HepG2 (cell line): ENCODE measurements at regions not wholly inside any gene's neighbourhood (a gene's known extent, or its start where the extent isn't known, plus 50 kb on each side); places are given as distances from the start of the nearest gene placed in this dataset.

ENCODE experiments used
- ATAC-seq: fragments of 200-7000 bp; cut with Tn5 transposase; 3 replicates; pipeline ENCODE4 v1.9.1; 2020; ENCODE audit warnings: mild to moderate bottlenecking, moderate library complexity
- BruUV-seq: library from RNA; stranded (reverse); fragments of 400-500 nt; replicated peaks from 2 replicates; lab custom pipeline; 2021; lab: Mats Ljungman, UMichigan
- CTCF ChIA-PET: fragments of 300-600 bp; formaldehyde crosslinking; extraction: SDS; loops from one replicate; lab custom pipeline; 2021; ENCODE audit warnings: low total read pairs, inconsistent platforms, low intra/inter-chr PET ratio; lab: Yijun Ruan, JAX
- POLR2A ChIA-PET: fragments of 350-600 bp; sonication (Branson Sonifier 250); formaldehyde crosslinking; loops from one replicate; lab custom pipeline; 2020; ENCODE audit warnings: antibody characterized with exemption, inconsistent platforms; lab: Yijun Ruan, JAX
- DNase-seq: peaks from one replicate; pipeline ENCODE4 v3.0.0-alpha.2; 2015; ENCODE audit warnings: low spot score
- FAIRE-seq: peaks from 3 replicates; lab custom pipeline; 2011; peaks lifted over from hg19 to GRCh38; lab: Jason Lieb, UNC
- H2AFZ ChIP-seq: one replicate; pipeline ENCODE4 v1.6.1; 2011; ENCODE audit warnings: low read length, inconsistent platforms
- H3K27ac ChIP-seq: fragments of 300-600 bp; 3 replicates; pipeline ENCODE4 v1.8.0; 2011; ENCODE audit warnings: mixed run types, mild to moderate bottlenecking, mixed read lengths, low read length, inconsistent platforms; ENCODE audit not compliant: insufficient read depth; ENCODE audit errors: extremely low read length
- H3K27me3 ChIP-seq, 2 experiments: fragments of 200-600 bp in 1 of 2; 2 replicates in 1 of 2; 3 replicates in 1 of 2; pipeline versions ENCODE4 v1.6.0 to v1.8.0; 2011; ENCODE audit warnings: low read length in 2 of 2, mild to moderate bottlenecking in 2 of 2, moderate library complexity in 2 of 2, inconsistent platforms in 1 of 2; ENCODE audit not compliant: insufficient read depth in 2 of 2, control insufficient read depth in 1 of 2
- H3K36me3 ChIP-seq, 2 experiments: fragments of 200-600 bp in 1 of 2; replicated peaks in 1 of 2; 2 replicates in 1 of 2; 3 replicates in 1 of 2; pipeline versions ENCODE4 v1.5.1 to v1.8.0; 2011; ENCODE audit warnings: low read length in 2 of 2, inconsistent platforms in 1 of 2; ENCODE audit not compliant: insufficient read depth in 2 of 2, control insufficient read depth in 1 of 2
- H3K4me1 ChIP-seq: 2 replicates; pipeline ENCODE4 v1.5.1; 2012; ENCODE audit warnings: low read length, inconsistent platforms; ENCODE audit not compliant: insufficient read depth
- H3K4me2 ChIP-seq: 2 replicates; pipeline ENCODE4 v1.6.0; 2011; ENCODE audit warnings: low read depth, low read length, inconsistent platforms
- H3K4me3 ChIP-seq, 3 experiments: fragments of 200-600 bp in 1 of 3; sonication (generic), shearing (Covaris generic) in 1 of 3; replicated peaks in 1 of 3; 2 replicates each; pipeline ENCODE4 v1.5.1; 2011 to 2016; ENCODE audit warnings: low read length in 3 of 3, inconsistent platforms in 2 of 3, low read depth in 2 of 3, mild to moderate bottlenecking in 2 of 3, control low read depth in 1 of 3, mixed read lengths in 1 of 3; ENCODE audit not compliant: insufficient read depth in 1 of 3
- H3K79me2 ChIP-seq: one replicate; pipeline ENCODE4 v1.6.1; 2011; ENCODE audit warnings: low read length, inconsistent platforms; ENCODE audit not compliant: insufficient read depth
- H3K9ac ChIP-seq: 2 replicates; pipeline ENCODE4 v1.6.0; 2011; ENCODE audit warnings: mild to moderate bottlenecking, low read depth, low read length, inconsistent platforms; ENCODE audit not compliant: insufficient read depth
- H3K9me3 ChIP-seq: 2 replicates; pipeline ENCODE4 v1.5.1; 2012; ENCODE audit warnings: mild to moderate bottlenecking, low read length
- H4K20me1 ChIP-seq: 2 replicates; pipeline ENCODE4 v1.6.0; 2011; ENCODE audit warnings: inconsistent platforms, mild to moderate bottlenecking, low read length, moderate library complexity; ENCODE audit not compliant: insufficient read depth
- ARID3A ChIP-seq: IDR thresholded peaks from 2 replicates; pipeline ENCODE4 v1.6.1; 2012; ENCODE audit warnings: low read depth, low read length, improper control_type of control experiment
- ATM ChIP-seq: fragments of 450-650 bp; IDR thresholded peaks from 2 replicates; pipeline ENCODE4 v1.7.1; 2017; ENCODE audit warnings: mild to moderate bottlenecking, borderline replicate concordance
- CBX2 ChIP-seq, 2 experiments: fragments of 200-600 bp in 1 of 2; sonication (generic); formaldehyde crosslinking in 1 of 2; IDR thresholded peaks; 2 replicates each; pipeline versions ENCODE4 v1.7.0 to v1.8.1; 2018 to 2022; ENCODE audit warnings: low read depth in 2 of 2, low read length in 1 of 2, mild to moderate bottlenecking in 1 of 2, missing genetic modification reagents in 1 of 2
- FOXO1 ChIP-seq: sonication (generic); formaldehyde crosslinking; IDR thresholded peaks from 2 replicates; pipeline ENCODE4 v1.4.0; 2020; ENCODE audit warnings: missing genetic modification reagents
- HDAC1 ChIP-seq: sonication (generic); formaldehyde crosslinking; IDR thresholded peaks from 2 replicates; pipeline ENCODE4 v1.5.1; 2020; ENCODE audit warnings: mild to moderate bottlenecking, missing genetic modification reagents
- MAFG ChIP-seq: sonication (generic); formaldehyde crosslinking; IDR thresholded peaks from 2 replicates; pipeline ENCODE4 v1.5.1; 2020; ENCODE audit warnings: mild to moderate bottlenecking, missing genetic modification reagents
- MTF2 ChIP-seq: sonication (generic); formaldehyde crosslinking; IDR thresholded peaks from 2 replicates; pipeline ENCODE4 v1.5.0; 2020; ENCODE audit warnings: missing genetic modification reagents, borderline replicate concordance
- PAF1 ChIP-seq: IDR thresholded peaks from 2 replicates; pipeline ENCODE4 v1.6.1; 2016; ENCODE audit warnings: missing genetic modification reagents, missing compliant biosample characterization
- RELA ChIP-seq: sonication (generic); formaldehyde crosslinking; IDR thresholded peaks from 2 replicates; pipeline ENCODE4 v1.4.0; 2020; ENCODE audit warnings: missing genetic modification reagents
- SAP130 ChIP-seq: IDR thresholded peaks from 2 replicates; pipeline ENCODE4 v1.6.1; 2016; ENCODE audit warnings: low read depth
- ZBTB20 ChIP-seq: sonication (generic); formaldehyde crosslinking; IDR thresholded peaks from 2 replicates; pipeline ENCODE4 v1.8.1; 2023; ENCODE audit warnings: missing genetic modification reagents, low read depth, mild to moderate bottlenecking, borderline replicate concordance
- ZNF121 ChIP-seq: sonication (generic); formaldehyde crosslinking; IDR thresholded peaks from 2 replicates; pipeline ENCODE4 v1.5.0; 2020; ENCODE audit warnings: mild to moderate bottlenecking, missing genetic modification reagents
- ZNF263 ChIP-seq: sonication (generic); formaldehyde crosslinking; IDR thresholded peaks from 2 replicates; pipeline ENCODE4 v1.4.0; 2020; ENCODE audit warnings: missing genetic modification reagents
- ZNF296 ChIP-seq: sonication (generic); formaldehyde crosslinking; conservative IDR thresholded peaks from 2 replicates; pipeline ENCODE4 v1.5.0; 2020; ENCODE audit warnings: mild to moderate bottlenecking, missing genetic modification reagents
- ZNF7 ChIP-seq: IDR thresholded peaks from 2 replicates; pipeline ENCODE4 v1.6.1; 2016; ENCODE audit warnings: missing biosample characterization, missing genetic modification reagents
- ZSCAN21 ChIP-seq: sonication (generic); formaldehyde crosslinking; IDR thresholded peaks from 2 replicates; pipeline ENCODE4 v1.8.0; 2022; ENCODE audit warnings: mild to moderate bottlenecking, missing genetic modification reagents, moderate library complexity, borderline replicate concordance
- WGBS: methylation state at CpG from one replicate; pipeline ENCODE4 v1.1.6; 2017; ENCODE audit warnings: low lambda C conversion rate; 5-methylcytosine and 5-hydroxymethylcytosine counted together
- in situ Hi-C: cut with HindIII; loops from 2 replicates; pipeline ENCODE4 v1.10.0; 2017; ENCODE audit warnings: low pct_unique_long_range_greater_than_20kb; ENCODE audit not compliant: extremely low pct_ligation_motif_present
- intact Hi-C: fragments of 100-400 bp; cut with micrococcal nuclease; formaldehyde crosslinking; loops from one replicate; pipeline ENCODE4 v1.10.0; 2022; ENCODE audit not compliant: unreplicated experiment
- TF ChIP-seq, protein P1 (sequence below): IDR thresholded peaks from 2 replicates; pipeline ENCODE4 v1.6.1; 2016; ENCODE audit warnings: mild to moderate bottlenecking, missing biosample characterization, missing genetic modification reagents
- TF ChIP-seq, protein P2 (sequence below): sonication (generic); formaldehyde crosslinking; IDR thresholded peaks from 2 replicates; pipeline ENCODE4 v1.4.0; 2020; ENCODE audit warnings: missing genetic modification reagents

DNA sequence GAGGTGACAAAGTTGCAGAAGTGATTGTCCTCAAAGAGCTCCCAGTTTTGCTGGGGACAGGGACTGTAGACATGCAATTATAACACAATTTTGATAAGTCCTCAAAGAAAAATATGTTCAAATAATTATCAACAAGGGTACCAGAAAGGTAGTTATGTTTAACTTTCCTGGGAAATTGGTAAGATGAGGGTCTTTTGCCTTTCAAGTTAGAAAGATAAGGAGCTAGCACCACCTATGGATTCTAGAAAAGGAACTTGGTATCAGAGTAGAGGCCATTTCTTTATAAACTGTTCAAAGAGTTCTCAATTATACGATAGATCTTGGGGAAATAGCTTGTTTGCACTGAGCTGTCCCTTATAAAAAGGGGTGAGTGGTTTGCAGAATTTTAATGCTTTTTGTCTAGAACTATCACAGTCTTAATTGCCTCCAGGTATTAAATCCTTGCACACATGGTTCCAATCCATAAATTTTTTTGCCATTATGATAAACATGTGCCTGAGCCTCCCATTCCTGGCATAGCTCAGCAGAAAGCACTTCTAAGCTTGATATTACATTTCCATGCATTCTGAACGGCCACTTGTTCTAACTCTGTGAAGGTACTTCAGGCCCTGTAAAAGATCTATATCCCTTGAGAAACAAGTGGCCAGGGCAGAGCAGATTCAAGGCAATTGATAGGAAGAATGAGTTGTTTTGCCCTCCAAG is 247.5 kb upstream of the LRIG1 start:
- TF ChIP-seq ZNF121 (CRISPR knock-in tag), result no peak
- no peak for TF ChIP-seq MAFG (CRISPR knock-in tag)
- TF ChIP-seq ZBTB20 (CRISPR knock-in tag), result no peak
- TF ChIP-seq, protein P1, sequence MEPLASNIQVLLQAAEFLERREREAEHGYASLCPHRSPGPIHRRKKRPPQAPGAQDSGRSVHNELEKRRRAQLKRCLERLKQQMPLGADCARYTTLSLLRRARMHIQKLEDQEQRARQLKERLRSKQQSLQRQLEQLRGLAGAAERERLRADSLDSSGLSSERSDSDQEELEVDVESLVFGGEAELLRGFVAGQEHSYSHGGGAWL, result no peak
- TF ChIP-seq HDAC1 (CRISPR knock-in tag), result no peak
- no peak for TF ChIP-seq ARID3A
- no peak for TF ChIP-seq FOXO1
- no peak for TF ChIP-seq ZSCAN21 (CRISPR knock-in tag)
- TF ChIP-seq PAF1, result no peak
- no peak for TF ChIP-seq ZNF7 (CRISPR knock-in tag)
- no peak for TF ChIP-seq MTF2 (CRISPR knock-in tag)
- no peak for TF ChIP-seq ATM
- TF ChIP-seq SAP130, result no peak
- TF ChIP-seq ZNF263 (CRISPR knock-in tag), result no peak
- TF ChIP-seq CBX2 (IDR thresholded peaks at IDR 0.05; ENCODE audit: low read depth, low read length), result no peak
- no peak for TF ChIP-seq CBX2 (CRISPR knock-in tag; IDR thresholded peaks at IDR 0.05; ENCODE audit: low read depth)
- no peak for TF ChIP-seq ZNF296 (CRISPR knock-in tag)
- no peak for TF ChIP-seq RELA (CRISPR knock-in tag)
- TF ChIP-seq, protein P2, sequence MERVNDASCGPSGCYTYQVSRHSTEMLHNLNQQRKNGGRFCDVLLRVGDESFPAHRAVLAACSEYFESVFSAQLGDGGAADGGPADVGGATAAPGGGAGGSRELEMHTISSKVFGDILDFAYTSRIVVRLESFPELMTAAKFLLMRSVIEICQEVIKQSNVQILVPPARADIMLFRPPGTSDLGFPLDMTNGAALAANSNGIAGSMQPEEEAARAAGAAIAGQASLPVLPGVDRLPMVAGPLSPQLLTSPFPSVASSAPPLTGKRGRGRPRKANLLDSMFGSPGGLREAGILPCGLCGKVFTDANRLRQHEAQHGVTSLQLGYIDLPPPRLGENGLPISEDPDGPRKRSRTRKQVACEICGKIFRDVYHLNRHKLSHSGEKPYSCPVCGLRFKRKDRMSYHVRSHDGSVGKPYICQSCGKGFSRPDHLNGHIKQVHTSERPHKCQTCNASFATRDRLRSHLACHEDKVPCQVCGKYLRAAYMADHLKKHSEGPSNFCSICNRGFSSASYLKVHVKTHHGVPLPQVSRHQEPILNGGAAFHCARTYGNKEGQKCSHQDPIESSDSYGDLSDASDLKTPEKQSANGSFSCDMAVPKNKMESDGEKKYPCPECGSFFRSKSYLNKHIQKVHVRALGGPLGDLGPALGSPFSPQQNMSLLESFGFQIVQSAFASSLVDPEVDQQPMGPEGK (CRISPR knock-in tag), result no peak
- no peak overlapping the region for H3K4me3 ChIP-seq
- no peak overlapping the region for H2AFZ ChIP-seq
- ChIA-PET CTCF (no interaction called here), POLR2A (no interaction called here)
- no peak overlapping the region for H3K9ac ChIP-seq
- no TSS peak for BruUV-seq
- intact Hi-C loops, result no loop called here
- no peak for ATAC-seq
- no peaks in the 10 kb centered on the region for H3K9me3 ChIP-seq
- H3K4me2 ChIP-seq, result no peak overlapping the region
- in situ Hi-C loops, result no loop called here
- 45% methylated on average over 2 of the region's 2 CpGs for WGBS
- DNase-seq, result no peak
- no peak for FAIRE-seq
- H3K27me3 ChIP-seq, result no peaks in the 10 kb centered on the region; a peak in 1 of 5 replicates
- H3K36me3 ChIP-seq, result no peaks in the 10 kb centered on the region
- no peaks in the 10 kb centered on the region for H3K4me1 ChIP-seq
- H3K27ac ChIP-seq, result no peak overlapping the region
- no peaks in the 10 kb centered on the region for H4K20me1 ChIP-seq
- H3K79me2 ChIP-seq, result no peaks in the 10 kb centered on the region
